ENCODE measurements at regions not wholly inside any gene's neighbourhood (a gene's known extent, or its start where the extent isn't known, plus 50 kb on each side); places are given as distances from the start of the nearest gene placed in this dataset.

DNA sequence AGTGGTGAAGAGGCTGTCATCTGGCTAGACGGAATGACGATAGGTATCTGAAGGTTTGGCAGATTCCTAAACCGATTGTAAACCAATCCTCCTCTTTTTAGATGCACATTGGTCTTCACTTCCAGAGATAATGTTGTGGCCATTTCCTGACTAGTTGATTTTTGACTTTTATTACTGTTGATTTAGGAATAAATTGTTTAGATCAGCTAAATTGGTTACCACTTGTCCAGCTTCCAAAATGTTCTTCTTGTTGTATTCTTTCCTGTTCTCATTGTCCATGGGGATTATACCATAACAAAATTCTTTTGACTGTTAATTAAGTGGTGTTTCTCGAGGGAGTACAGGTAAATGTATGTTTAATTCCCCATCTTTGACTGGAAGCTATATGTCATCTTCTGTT lies 119.7 kb downstream of the MACROH2A1 start:
- TF ChIP-seq POLR2AphosphoS5 (IDR thresholded peaks at IDR 0.05) (no peak), EP300 (IDR thresholded peaks at IDR 0.05) (no peak), POLR2A (IDR thresholded peaks at IDR 0.05) (no peak)
- TF ChIP-seq, protein P1, sequence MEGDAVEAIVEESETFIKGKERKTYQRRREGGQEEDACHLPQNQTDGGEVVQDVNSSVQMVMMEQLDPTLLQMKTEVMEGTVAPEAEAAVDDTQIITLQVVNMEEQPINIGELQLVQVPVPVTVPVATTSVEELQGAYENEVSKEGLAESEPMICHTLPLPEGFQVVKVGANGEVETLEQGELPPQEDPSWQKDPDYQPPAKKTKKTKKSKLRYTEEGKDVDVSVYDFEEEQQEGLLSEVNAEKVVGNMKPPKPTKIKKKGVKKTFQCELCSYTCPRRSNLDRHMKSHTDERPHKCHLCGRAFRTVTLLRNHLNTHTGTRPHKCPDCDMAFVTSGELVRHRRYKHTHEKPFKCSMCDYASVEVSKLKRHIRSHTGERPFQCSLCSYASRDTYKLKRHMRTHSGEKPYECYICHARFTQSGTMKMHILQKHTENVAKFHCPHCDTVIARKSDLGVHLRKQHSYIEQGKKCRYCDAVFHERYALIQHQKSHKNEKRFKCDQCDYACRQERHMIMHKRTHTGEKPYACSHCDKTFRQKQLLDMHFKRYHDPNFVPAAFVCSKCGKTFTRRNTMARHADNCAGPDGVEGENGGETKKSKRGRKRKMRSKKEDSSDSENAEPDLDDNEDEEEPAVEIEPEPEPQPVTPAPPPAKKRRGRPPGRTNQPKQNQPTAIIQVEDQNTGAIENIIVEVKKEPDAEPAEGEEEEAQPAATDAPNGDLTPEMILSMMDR (IDR thresholded peaks at IDR 0.05): no peak
- no peaks in the 10 kb centered on the region for H3K4me1 ChIP-seq
- no peaks in the 10 kb centered on the region for H3K27me3 ChIP-seq
- no peaks in the 10 kb centered on the region for H3K36me3 ChIP-seq
- H3K27ac ChIP-seq: no peak overlapping the region
- no peak for DNase-seq (ENCODE audit: low spot score in 2 of 2)
- 85% methylated on average over 4 of the region's 4 CpGs for WGBS
- no peak overlapping the region for H3K4me3 ChIP-seq
- H3K9me3 ChIP-seq: no peaks in the 10 kb centered on the region

DNA sequence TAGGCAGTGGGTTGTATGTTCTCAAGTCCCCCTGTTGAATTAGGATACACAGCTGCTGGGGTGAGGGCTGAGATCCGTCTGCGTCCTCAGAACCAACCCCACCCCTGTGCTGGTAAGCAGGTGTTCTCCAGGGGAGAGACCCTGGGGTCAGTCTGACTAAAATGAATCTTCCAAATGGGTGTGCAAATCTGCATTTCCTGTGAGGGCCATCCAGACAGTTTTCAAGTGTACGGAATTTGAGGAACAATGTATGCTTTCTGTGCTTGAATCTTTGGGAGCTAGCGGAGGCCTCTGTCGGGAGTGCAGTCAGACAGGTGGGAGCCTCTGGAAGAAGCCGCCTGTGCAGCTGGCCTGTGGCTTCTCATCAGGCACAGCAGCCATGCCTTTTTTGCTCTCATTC lies 122.9 kb downstream of the MACROH2A1 start:
- Histone ChIP-seq H3K4me1 (no peaks in the 10 kb centered on the region), H3K27ac (no peak overlapping the region), H3K36me3 (no peaks in the 10 kb centered on the region), H3K4me3 (no peak overlapping the region), H3K27me3 (no peaks in the 10 kb centered on the region), H3K9me3 (no peaks in the 10 kb centered on the region)
- WGBS: 66% methylated on average over 6 of the region's 6 CpGs
- TF ChIP-seq POLR2AphosphoS5 (IDR thresholded peaks at IDR 0.05): no peak
- no peak for TF ChIP-seq EP300 (IDR thresholded peaks at IDR 0.05)
- no peak for TF ChIP-seq POLR2A (IDR thresholded peaks at IDR 0.05)
- TF ChIP-seq, protein P1 (IDR thresholded peaks at IDR 0.05): no peak
- DNase-seq (ENCODE audit: low spot score in 2 of 2): no peak

DNA sequence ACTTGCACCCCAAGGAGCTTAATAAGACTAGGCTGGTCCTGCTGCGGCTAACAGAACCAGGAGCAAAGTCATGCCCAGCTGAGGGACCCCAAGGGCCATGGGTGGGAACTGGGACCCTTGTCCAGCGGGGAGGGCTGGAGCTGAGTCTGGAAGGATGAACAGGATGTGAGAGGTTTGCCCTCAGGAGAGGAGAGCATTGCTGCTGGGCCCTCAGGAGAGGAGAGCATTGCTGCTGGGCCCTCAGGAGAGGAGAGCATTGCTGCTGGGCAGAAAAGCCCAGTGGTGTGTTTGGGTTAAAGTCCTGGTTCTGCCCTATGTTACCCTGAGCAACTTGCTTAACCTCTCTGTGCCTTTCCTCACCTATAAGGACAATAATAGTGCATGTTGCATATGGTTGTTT lies 125.8 kb downstream of the MACROH2A1 start:
- WGBS: 100% methylated on average over 2 of the region's 2 CpGs
- no peak for TF ChIP-seq EP300 (IDR thresholded peaks at IDR 0.05)
- no peak for TF ChIP-seq POLR2AphosphoS5 (IDR thresholded peaks at IDR 0.05)
- no peak for TF ChIP-seq POLR2A (IDR thresholded peaks at IDR 0.05)
- TF ChIP-seq, protein P1 (IDR thresholded peaks at IDR 0.05): no peak

DNA sequence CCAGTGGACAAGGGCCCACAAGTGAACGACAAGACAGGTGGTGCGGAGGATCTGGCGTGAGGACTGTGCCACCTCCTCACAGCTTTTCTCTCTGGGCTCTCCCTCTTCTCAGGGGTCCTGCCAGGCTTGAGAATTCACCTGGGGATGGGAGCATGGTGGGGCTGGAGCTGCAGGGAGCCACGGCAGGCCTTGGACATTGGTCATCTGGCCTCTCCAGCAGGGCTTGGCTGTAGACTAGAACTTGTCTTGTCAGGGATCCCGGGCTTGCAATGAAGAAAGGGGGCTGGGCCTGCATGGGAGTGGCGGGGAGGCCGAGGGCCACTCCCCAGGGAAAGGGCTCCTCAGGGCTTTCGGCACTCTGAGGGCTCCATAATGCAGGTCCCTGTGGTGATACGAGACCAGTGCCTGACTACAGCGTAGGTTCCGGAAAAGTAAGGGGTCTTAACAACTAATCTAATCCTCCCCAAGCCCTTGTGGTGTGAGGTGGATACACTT lies 126.7 kb downstream of the MACROH2A1 start:
- 72% methylated on average over 6 of the region's 11 CpGs for WGBS
- DNase-seq (ENCODE audit: low spot score in 2 of 2): no peak
- no peaks in the 10 kb centered on the region for H3K9me3 ChIP-seq

More for the DNA sequence above, 125.8 kb downstream of the MACROH2A1 start:
- no peaks in the 10 kb centered on the region for H3K36me3 ChIP-seq
- no peaks in the 10 kb centered on the region for H3K27me3 ChIP-seq
- no peak for DNase-seq (ENCODE audit: low spot score in 2 of 2)
- H3K9me3 ChIP-seq: no peaks in the 10 kb centered on the region
- H3K27ac ChIP-seq: no peak overlapping the region
- peaks cover 5% of the 10 kb centered on the region for H3K4me1 ChIP-seq
- H3K4me3 ChIP-seq: no peak overlapping the region

DNA sequence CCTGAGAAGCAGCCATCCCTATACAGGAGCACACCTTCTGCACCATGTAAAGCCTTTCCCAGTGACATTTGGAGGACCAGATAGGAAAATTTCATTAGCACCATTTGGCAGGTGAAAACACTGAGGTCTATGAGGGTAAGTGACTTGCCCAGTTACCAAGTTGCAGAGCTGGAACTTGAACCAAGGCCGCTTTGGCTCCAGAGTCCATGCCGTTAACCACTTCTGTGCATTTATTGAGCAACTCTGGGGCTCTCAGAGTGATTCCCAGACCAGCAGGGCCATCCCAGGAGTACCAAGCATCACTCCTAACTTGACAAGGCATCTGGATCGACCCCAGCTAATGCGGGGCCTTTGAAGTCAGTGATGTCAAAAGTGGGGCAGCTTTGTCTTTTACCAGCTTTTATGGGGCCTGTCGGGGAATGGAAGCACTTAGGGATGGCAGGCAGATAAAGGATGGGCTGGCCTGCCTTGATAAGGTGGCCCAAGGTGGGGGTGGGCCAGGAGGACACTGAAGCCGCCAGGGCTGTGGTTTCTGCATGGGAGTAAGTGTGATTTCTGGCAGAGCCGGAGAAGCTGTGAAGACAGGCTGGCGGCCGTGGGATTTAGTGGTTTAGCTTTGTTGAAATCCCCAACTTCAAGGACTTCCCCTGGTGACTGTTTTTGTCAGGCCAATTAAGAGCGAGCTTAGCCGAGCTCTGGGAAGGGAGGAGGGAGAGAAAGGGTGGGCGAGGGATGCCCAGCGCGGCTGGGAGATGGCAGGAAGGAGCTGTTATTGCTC lies 127.3 kb downstream of the MACROH2A1 start:
- Histone ChIP-seq H3K4me3 (no peak overlapping the region), H3K36me3 (no peaks in the 10 kb centered on the region), H3K4me1 (peaks cover 5% of the 10 kb centered on the region), H3K27me3 (no peaks in the 10 kb centered on the region), H3K9me3 (no peaks in the 10 kb centered on the region), H3K27ac (no peak overlapping the region)
- no peak for DNase-seq (ENCODE audit: low spot score in 2 of 2)
- TF ChIP-seq EP300 (IDR thresholded peaks at IDR 0.05) (no peak), POLR2AphosphoS5 (IDR thresholded peaks at IDR 0.05) (no peak), POLR2A (IDR thresholded peaks at IDR 0.05) (no peak)
- TF ChIP-seq, protein P1 (IDR thresholded peaks at IDR 0.05): no peak
- WGBS: 53% methylated on average over 14 of the region's 14 CpGs

More for the DNA sequence above, 126.7 kb downstream of the MACROH2A1 start:
- H3K27ac ChIP-seq: no peak overlapping the region
- no peaks in the 10 kb centered on the region for H3K36me3 ChIP-seq
- H3K4me3 ChIP-seq: no peak overlapping the region
- TF ChIP-seq EP300 (IDR thresholded peaks at IDR 0.05) (no peak), POLR2AphosphoS5 (IDR thresholded peaks at IDR 0.05) (no peak), POLR2A (IDR thresholded peaks at IDR 0.05) (no peak)
- TF ChIP-seq, protein P1 (IDR thresholded peaks at IDR 0.05): no peak
- no peaks in the 10 kb centered on the region for H3K27me3 ChIP-seq
- peaks cover 5% of the 10 kb centered on the region for H3K4me1 ChIP-seq
